Liver (tissue), 8 donors: ENCODE measurements at regions not wholly inside any gene's neighbourhood (a gene's known extent, or its start where the extent isn't known, plus 50 kb on each side); places are given as distances from the start of the nearest gene placed in this dataset.
A peak's percentile ranks its signal among the peaks of the same experiment; 100 is the strongest.

Experiments used
- DNase-seq: peaks from one replicate; pipeline ENCODE4 v3.0.0-alpha.2; 2017; ENCODE audit warnings: low spot score
- H3K27ac ChIP-seq, 2 donors: one replicate each; pipeline ENCODE4 v1.7.0; 2013; ENCODE audit warnings: inconsistent platforms in 2 of 2, low read length in 2 of 2, control low read depth in 1 of 2, low read depth in 1 of 2, mild to moderate bottlenecking in 1 of 2
- H3K27me3 ChIP-seq, 4 donors: one replicate each; pipeline versions ENCODE4 v1.6.1 to v1.7.0; 2013; ENCODE audit warnings: low read length in 3 of 4, inconsistent platforms in 1 of 4, mild to moderate bottlenecking in 1 of 4, moderate library complexity in 1 of 4; ENCODE audit not compliant: control insufficient read depth in 4 of 4, insufficient read depth in 4 of 4
- H3K36me3 ChIP-seq, 4 donors: one replicate each; pipeline versions ENCODE4 v1.6.1 to v1.7.0; 2013; ENCODE audit warnings: low read length in 3 of 4, mild to moderate bottlenecking in 3 of 4, low read depth in 1 of 4, moderate library complexity in 1 of 4; ENCODE audit not compliant: control insufficient read depth in 4 of 4, insufficient read depth in 3 of 4
- H3K4me1 ChIP-seq, 4 donors: one replicate each; pipeline versions ENCODE4 v1.6.1 to v1.7.0; 2013; ENCODE audit warnings: low read length in 3 of 4, mild to moderate bottlenecking in 3 of 4, moderate library complexity in 1 of 4; ENCODE audit not compliant: control insufficient read depth in 4 of 4, insufficient read depth in 4 of 4
- H3K4me3 ChIP-seq, 3 donors: one replicate each; pipeline versions ENCODE4 v1.6.1 to v1.7.0; 2013; ENCODE audit warnings: low read length in 3 of 3, control low read depth in 1 of 3, low read depth in 1 of 3, mild to moderate bottlenecking in 1 of 3
- H3K9ac ChIP-seq, 2 donors: one replicate each; pipeline ENCODE4 v1.7.0; 2013; ENCODE audit warnings: low read length in 2 of 2, mild to moderate bottlenecking in 2 of 2, moderate library complexity in 2 of 2, control low read depth in 1 of 2, low read depth in 1 of 2
- H3K9me3 ChIP-seq, 4 donors: one replicate each; pipeline versions ENCODE4 v1.6.1 to v1.7.0; 2013; ENCODE audit warnings: low read length in 3 of 4; ENCODE audit not compliant: control insufficient read depth in 4 of 4
- EGR1 ChIP-seq, 2 donors: IDR thresholded peaks; 2 replicates each; pipeline ENCODE4 v1.6.1; 2016 to 2018; ENCODE audit warnings: antibody characterized with exemption in 2 of 2, low read depth in 2 of 2
- FOXA2 ChIP-seq: IDR thresholded peaks from 2 replicates; pipeline ENCODE4 v1.6.1; 2016; ENCODE audit warnings: antibody characterized with exemption
- GABPA ChIP-seq, 2 donors: IDR thresholded peaks in 1 of 2; conservative IDR thresholded peaks in 1 of 2; 2 replicates each; pipeline ENCODE4 v1.6.1; 2016; ENCODE audit warnings: antibody characterized with exemption in 2 of 2, mild to moderate bottlenecking in 1 of 2, moderate library complexity in 1 of 2
- HNF4A ChIP-seq, 2 donors: conservative IDR thresholded peaks; 2 replicates each; pipeline ENCODE4 v1.6.1; 2016; ENCODE audit warnings: antibody characterized with exemption in 2 of 2, mild to moderate bottlenecking in 2 of 2
- HNF4G ChIP-seq: IDR thresholded peaks from 2 replicates; pipeline ENCODE4 v1.6.1; 2016; ENCODE audit warnings: antibody characterized with exemption
- JUND ChIP-seq, 2 donors: IDR thresholded peaks; 2 replicates each; pipeline ENCODE4 v1.6.1; 2016; ENCODE audit warnings: antibody characterized with exemption in 2 of 2
- RAD21 ChIP-seq, 2 donors: IDR thresholded peaks; 2 replicates each; pipeline ENCODE4 v1.6.1; 2016; ENCODE audit warnings: antibody characterized with exemption in 2 of 2, mild to moderate bottlenecking in 2 of 2
- REST ChIP-seq: IDR thresholded peaks from 2 replicates; pipeline ENCODE4 v1.6.1; 2016; ENCODE audit warnings: antibody characterized with exemption, mild to moderate bottlenecking
- RXRA ChIP-seq, 2 donors: IDR thresholded peaks; 2 replicates each; pipeline ENCODE4 v1.6.1; 2017 to 2018; ENCODE audit warnings: antibody characterized with exemption in 2 of 2, mild to moderate bottlenecking in 1 of 2
- SP1 ChIP-seq: IDR thresholded peaks from 2 replicates; pipeline ENCODE4 v1.6.1; 2018; ENCODE audit warnings: antibody characterized with exemption, mild to moderate bottlenecking
- TAF1 ChIP-seq: conservative IDR thresholded peaks from 2 replicates; pipeline ENCODE4 v1.6.1; 2016; ENCODE audit warnings: antibody characterized with exemption, mild to moderate bottlenecking
- YY1 ChIP-seq: IDR thresholded peaks from 2 replicates; pipeline ENCODE4 v1.6.1; 2016; ENCODE audit warnings: antibody characterized with exemption, mild to moderate bottlenecking
- WGBS: extraction: QIAGEN DNeasy Blood & Tissue Kit; methylation state at CpG from one replicate; pipeline ENCODE4 v1.1.7; 2013; 5-methylcytosine and 5-hydroxymethylcytosine counted together
- TF ChIP-seq, protein P1 (sequence below): fragments of 150-350 bp; IDR thresholded peaks from 2 replicates; pipeline ENCODE4 v1.5.1; 2017; ENCODE audit warnings: improper control_type of control experiment, low read depth, low read length; ENCODE audit not compliant: missing input control
- TF ChIP-seq, protein P2 (sequence below): IDR thresholded peaks from 2 replicates; pipeline ENCODE4 v1.6.1; 2016; ENCODE audit warnings: antibody characterized with exemption
- TF ChIP-seq, protein P3 (sequence below): IDR thresholded peaks from 2 replicates; pipeline ENCODE4 v1.6.1; 2016; ENCODE audit warnings: antibody characterized with exemption
- TF ChIP-seq, protein P4 (sequence below): IDR thresholded peaks from 2 replicates; pipeline ENCODE4 v1.6.1; 2016; ENCODE audit warnings: antibody characterized with exemption
- donor health status: healthy.
- donor health status: healthy.
- donor health status: healthy.
- donor health status: healthy.
- donor health status: healthy.

DNA sequence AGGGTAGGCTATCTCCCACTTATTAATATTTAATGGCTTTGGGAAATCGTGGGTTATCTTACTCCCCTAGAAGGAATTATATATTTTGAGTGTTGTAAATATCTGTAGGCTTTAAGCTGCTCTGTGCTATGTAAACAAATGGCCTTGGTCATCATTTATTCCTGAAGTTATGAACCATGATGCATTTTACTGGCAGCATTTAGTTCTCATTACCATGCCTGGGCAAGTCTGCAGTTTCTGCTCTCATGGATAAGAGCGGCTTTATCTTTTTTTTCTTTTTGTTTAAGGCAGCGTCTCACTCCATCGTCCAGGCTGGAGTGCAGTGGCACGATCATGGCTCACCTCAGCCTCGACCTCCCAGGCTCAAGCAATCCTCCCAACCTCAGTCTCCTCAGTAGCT, 156.1 kb downstream of the IRS2 start:
- Histone ChIP-seq H3K36me3 (no peaks in the 10 kb centered on the region), H3K4me1 (peaks cover 0 to 9% (median 0%) of the 10 kb centered on the region in 4 donors), H3K27me3 (no peaks in the 10 kb centered on the region), H3K27ac (no peak overlapping the region), H3K4me3 (no peak overlapping the region), H3K9ac (no peak overlapping the region), H3K9me3 (no peaks in the 10 kb centered on the region)
- TF ChIP-seq REST (no peak), HNF4A (conservative IDR thresholded peaks at IDR 0.05) (no peak), TAF1 (no peak), YY1 (no peak), GABPA (IDR thresholded peaks at IDR 0.05 in 1 of 2, conservative IDR thresholded peaks at IDR 0.05 in 1 of 2) (no peak), RAD21 (IDR thresholded peaks at IDR 0.05) (no peak), EGR1 (IDR thresholded peaks at IDR 0.05; ENCODE audit: low read depth in 2 of 2) (no peak), HNF4G (no peak), RXRA (IDR thresholded peaks at IDR 0.05) (no peak), FOXA2 (no peak), SP1 (no peak)
- TF ChIP-seq, protein P1, sequence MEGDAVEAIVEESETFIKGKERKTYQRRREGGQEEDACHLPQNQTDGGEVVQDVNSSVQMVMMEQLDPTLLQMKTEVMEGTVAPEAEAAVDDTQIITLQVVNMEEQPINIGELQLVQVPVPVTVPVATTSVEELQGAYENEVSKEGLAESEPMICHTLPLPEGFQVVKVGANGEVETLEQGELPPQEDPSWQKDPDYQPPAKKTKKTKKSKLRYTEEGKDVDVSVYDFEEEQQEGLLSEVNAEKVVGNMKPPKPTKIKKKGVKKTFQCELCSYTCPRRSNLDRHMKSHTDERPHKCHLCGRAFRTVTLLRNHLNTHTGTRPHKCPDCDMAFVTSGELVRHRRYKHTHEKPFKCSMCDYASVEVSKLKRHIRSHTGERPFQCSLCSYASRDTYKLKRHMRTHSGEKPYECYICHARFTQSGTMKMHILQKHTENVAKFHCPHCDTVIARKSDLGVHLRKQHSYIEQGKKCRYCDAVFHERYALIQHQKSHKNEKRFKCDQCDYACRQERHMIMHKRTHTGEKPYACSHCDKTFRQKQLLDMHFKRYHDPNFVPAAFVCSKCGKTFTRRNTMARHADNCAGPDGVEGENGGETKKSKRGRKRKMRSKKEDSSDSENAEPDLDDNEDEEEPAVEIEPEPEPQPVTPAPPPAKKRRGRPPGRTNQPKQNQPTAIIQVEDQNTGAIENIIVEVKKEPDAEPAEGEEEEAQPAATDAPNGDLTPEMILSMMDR = no peak
- TF ChIP-seq, protein P2, sequence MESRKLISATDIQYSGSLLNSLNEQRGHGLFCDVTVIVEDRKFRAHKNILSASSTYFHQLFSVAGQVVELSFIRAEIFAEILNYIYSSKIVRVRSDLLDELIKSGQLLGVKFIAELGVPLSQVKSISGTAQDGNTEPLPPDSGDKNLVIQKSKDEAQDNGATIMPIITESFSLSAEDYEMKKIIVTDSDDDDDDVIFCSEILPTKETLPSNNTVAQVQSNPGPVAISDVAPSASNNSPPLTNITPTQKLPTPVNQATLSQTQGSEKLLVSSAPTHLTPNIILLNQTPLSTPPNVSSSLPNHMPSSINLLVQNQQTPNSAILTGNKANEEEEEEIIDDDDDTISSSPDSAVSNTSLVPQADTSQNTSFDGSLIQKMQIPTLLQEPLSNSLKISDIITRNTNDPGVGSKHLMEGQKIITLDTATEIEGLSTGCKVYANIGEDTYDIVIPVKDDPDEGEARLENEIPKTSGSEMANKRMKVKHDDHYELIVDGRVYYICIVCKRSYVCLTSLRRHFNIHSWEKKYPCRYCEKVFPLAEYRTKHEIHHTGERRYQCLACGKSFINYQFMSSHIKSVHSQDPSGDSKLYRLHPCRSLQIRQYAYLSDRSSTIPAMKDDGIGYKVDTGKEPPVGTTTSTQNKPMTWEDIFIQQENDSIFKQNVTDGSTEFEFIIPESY = no peak
- TF ChIP-seq, protein P3, sequence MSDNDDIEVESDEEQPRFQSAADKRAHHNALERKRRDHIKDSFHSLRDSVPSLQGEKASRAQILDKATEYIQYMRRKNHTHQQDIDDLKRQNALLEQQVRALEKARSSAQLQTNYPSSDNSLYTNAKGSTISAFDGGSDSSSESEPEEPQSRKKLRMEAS = no peak
- TF ChIP-seq, protein P4, sequence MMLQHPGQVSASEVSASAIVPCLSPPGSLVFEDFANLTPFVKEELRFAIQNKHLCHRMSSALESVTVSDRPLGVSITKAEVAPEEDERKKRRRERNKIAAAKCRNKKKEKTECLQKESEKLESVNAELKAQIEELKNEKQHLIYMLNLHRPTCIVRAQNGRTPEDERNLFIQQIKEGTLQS = no peak
- 79% methylated on average over 6 of the region's 6 CpGs for WGBS
- no peak for DNase-seq

- Histone ChIP-seq H3K9me3 (no peaks in the 10 kb centered on the region), H3K9ac (no peak overlapping the region), H3K4me3 (no peak overlapping the region), H3K36me3 (no peaks in the 10 kb centered on the region), H3K27ac (no peak overlapping the region), H3K27me3 (no peaks in the 10 kb centered on the region), H3K4me1 (peaks cover 0 to 9% (median 0%) of the 10 kb centered on the region in 4 donors)
- TF ChIP-seq SP1 = no peak
- TF ChIP-seq JUND (IDR thresholded peaks at IDR 0.05) = no peak
- TF ChIP-seq RAD21 (IDR thresholded peaks at IDR 0.05) = peak in 1 of 2 donors; percentile 43
- TF ChIP-seq HNF4A (conservative IDR thresholded peaks at IDR 0.05) = peak; percentile 15 to 16
- no peak for TF ChIP-seq RXRA (IDR thresholded peaks at IDR 0.05)
- TF ChIP-seq YY1 = no peak
- WGBS = 38% methylated on average over 3 of the region's 3 CpGs
- DNase-seq = no peak
Observed at GRCh38 chr13:109629737-109630136, 156.6 kb downstream of the IRS2 start.
